Psoas muscle (tissue), 7 donors: ENCODE measurements at regions not wholly inside any gene's neighbourhood (a gene's known extent, or its start where the extent isn't known, plus 50 kb on each side); places are given as distances from the start of the nearest gene placed in this dataset.

ENCODE experiments used
- ATAC-seq, 4 donors: fragments of 200-7000 bp; cut with Tn5 transposase; one replicate each; pipeline ENCODE4 v1.9.1; 2020; ENCODE audit warnings: moderate library complexity in 3 of 4, mild to moderate bottlenecking in 2 of 4
- DNase-seq, 2 donors: peaks; one replicate each; pipeline ENCODE4 v3.0.0-alpha.2; 2020
- H3K27ac ChIP-seq: fragments of 200-600 bp; one replicate; pipeline ENCODE4 v1.8.0; 2022
- H3K27me3 ChIP-seq, 3 donors: fragments of 200-600 bp in 1 of 3; one replicate each; pipeline versions ENCODE4 v1.6.1 to v1.8.0; 2013 to 2022; ENCODE audit warnings: low read length in 2 of 3, mild to moderate bottlenecking in 2 of 3, moderate library complexity in 1 of 3; ENCODE audit not compliant: insufficient read depth in 3 of 3
- H3K36me3 ChIP-seq, 2 donors: fragments of 200-600 bp in 1 of 2; one replicate each; pipeline versions ENCODE4 v1.6.1 to v1.8.0; 2013 to 2022; ENCODE audit warnings: low read depth in 1 of 2, mild to moderate bottlenecking in 1 of 2, moderate library complexity in 1 of 2; ENCODE audit not compliant: insufficient read depth in 1 of 2
- H3K4me1 ChIP-seq: fragments of 200-600 bp; one replicate; pipeline ENCODE4 v1.8.0; 2022
- H3K4me3 ChIP-seq: fragments of 200-600 bp; one replicate; pipeline ENCODE4 v1.8.0; 2022; ENCODE audit warnings: mild to moderate bottlenecking
- H3K9me3 ChIP-seq: fragments of 200-600 bp; one replicate; pipeline ENCODE4 v1.8.0; 2022
- WGBS, 3 donors: extraction: QIAGEN DNeasy Blood & Tissue Kit; methylation state at CpG; one replicate each; pipeline versions ENCODE4 v1.1.6 to v1.1.7; 2013; 5-methylcytosine and 5-hydroxymethylcytosine counted together
- intact Hi-C, 2 donors: fragments of 100-400 bp; cut with DNase I; formaldehyde crosslinking; loops; one replicate each; pipeline versions ENCODE4 v1.11.0 to v1.14.2; 2022
- TF ChIP-seq, protein P1 (sequence below): fragments of 200-600 bp; IDR thresholded peaks from one replicate; pipeline ENCODE4 v1.8.0; 2022; ENCODE audit warnings: antibody characterized with exemption
- donor health status: healthy with polysubstance abuse.
- donor health status: DM: no; HTN: no; CAD: no; lungs with moderate emphysema.
- donor health status: Bipolar disorder and iron deficiency.
- donor health status: healthy.
- donor health status: DM: yes; HTN: yes; CAD: no.
- donor health status: DM: no; HTN: no; CAD: no.
- donor health status: DM: yes; HTN: yes; CAD: no.

GRCh38 chr11:60592601-60593000, 77.4 kb downstream of the MS4A13 start:
- no peak overlapping the region for H3K4me3 ChIP-seq
- DNase-seq (no peak), ATAC-seq (no peak)
- intact Hi-C loops: no loop called here
- H3K4me1 ChIP-seq: no peaks in the 10 kb centered on the region
- H3K27me3 ChIP-seq: no peaks in the 10 kb centered on the region
- H3K27ac ChIP-seq: no peak overlapping the region
- no peaks in the 10 kb centered on the region for H3K36me3 ChIP-seq
- WGBS, 3 donors: 74 to 82% (median 82%) methylated on average over 4 of the region's 4 CpGs
- H3K9me3 ChIP-seq: peaks cover 5% of the 10 kb centered on the region
- TF ChIP-seq, protein P1, sequence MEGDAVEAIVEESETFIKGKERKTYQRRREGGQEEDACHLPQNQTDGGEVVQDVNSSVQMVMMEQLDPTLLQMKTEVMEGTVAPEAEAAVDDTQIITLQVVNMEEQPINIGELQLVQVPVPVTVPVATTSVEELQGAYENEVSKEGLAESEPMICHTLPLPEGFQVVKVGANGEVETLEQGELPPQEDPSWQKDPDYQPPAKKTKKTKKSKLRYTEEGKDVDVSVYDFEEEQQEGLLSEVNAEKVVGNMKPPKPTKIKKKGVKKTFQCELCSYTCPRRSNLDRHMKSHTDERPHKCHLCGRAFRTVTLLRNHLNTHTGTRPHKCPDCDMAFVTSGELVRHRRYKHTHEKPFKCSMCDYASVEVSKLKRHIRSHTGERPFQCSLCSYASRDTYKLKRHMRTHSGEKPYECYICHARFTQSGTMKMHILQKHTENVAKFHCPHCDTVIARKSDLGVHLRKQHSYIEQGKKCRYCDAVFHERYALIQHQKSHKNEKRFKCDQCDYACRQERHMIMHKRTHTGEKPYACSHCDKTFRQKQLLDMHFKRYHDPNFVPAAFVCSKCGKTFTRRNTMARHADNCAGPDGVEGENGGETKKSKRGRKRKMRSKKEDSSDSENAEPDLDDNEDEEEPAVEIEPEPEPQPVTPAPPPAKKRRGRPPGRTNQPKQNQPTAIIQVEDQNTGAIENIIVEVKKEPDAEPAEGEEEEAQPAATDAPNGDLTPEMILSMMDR: no peak

DNA sequence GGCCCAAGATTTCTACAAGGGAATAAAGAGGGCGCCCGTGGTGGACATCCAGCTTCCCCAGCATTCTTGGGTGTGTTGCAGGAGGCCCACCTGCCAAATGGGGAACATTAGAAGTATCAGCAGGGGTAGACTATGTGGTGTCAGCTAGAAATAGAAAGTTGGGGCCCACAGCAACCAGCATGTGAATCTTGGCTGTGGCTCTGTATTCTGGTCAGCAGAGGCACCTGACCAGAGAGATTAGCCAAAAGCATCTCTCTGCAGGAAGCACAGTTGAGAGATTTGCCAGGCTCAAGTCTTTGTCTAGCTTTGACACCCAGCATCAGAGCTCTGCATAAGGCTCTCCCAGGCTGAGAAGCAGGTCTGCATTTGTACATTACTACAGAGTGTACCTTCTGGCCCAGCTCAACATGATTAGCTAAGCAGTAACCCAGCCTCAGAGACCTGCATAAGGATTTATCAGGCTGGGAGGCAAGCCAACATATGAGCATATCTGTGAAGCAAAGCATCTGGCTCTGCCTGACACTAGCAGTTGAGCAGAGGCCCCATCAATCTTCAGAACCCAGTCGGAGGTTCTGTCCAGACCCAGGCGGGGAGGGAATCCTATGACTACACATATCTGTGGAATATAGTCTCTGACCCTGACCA, 79.9 kb downstream of the MS4A13 start:
- H3K4me3 ChIP-seq: no peak overlapping the region
- H3K27ac ChIP-seq: no peak overlapping the region
- intact Hi-C loops: no loop called here
- peaks cover 5% of the 10 kb centered on the region for H3K9me3 ChIP-seq
- no peaks in the 10 kb centered on the region for H3K36me3 ChIP-seq
- no peaks in the 10 kb centered on the region for H3K4me1 ChIP-seq
- TF ChIP-seq, protein P1: no peak
- 62 to 81% (median 63%) methylated on average over 4 of the region's 4 CpGs for WGBS, 3 donors
- no peak for ATAC-seq
- H3K27me3 ChIP-seq: no peaks in the 10 kb centered on the region
- no peak for DNase-seq

DNA sequence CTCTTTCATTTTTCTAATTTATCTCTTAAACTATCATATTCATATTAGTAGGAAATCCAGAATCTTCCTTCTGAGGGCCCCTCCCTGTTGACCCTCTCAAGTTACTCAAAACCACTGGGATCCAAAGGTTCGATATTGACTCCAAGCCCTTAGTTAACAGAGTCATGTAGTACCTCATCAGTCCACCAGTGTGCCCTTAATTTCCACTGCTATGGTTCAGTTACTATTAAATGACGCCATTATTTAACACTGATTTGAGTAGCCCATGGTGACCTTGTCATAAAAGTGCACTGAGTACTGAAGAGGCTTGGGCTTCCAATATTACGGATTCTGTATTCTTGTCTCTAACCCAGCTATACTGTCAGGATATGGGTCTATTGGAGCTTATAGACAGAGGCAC, 91.9 kb upstream of the MS4A8 start:
- 78 to 85% (median 79%) methylated on average over 3 of the region's 3 CpGs for WGBS, 3 donors
- ATAC-seq (no peak), DNase-seq (no peak)
- H3K9me3 ChIP-seq: no peaks in the 10 kb centered on the region
- intact Hi-C loops: no loop called here
- H3K27ac ChIP-seq: no peak overlapping the region
- H3K27me3 ChIP-seq: no peaks in the 10 kb centered on the region
- no peaks in the 10 kb centered on the region for H3K4me1 ChIP-seq
- TF ChIP-seq, protein P1: no peak
- H3K4me3 ChIP-seq: no peak overlapping the region
- H3K36me3 ChIP-seq: no peaks in the 10 kb centered on the region

DNA sequence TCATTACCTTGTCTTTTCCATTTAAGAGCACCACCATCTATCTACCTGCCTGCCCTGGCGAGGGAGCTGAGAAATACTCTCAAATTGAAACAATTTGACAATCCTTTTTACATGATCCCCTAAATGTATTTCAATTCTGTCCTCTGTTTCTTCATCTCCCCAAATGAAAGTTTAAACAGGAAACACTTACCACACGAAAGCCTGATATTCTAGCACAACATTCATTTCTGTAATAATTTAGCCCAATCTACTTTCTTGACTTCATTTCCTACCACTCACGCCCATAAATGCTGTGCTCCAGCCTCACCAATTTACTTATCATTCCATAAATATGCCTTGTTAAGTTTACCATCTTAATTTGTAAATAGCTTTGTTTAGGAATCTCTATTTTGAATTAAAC, 89.8 kb upstream of the MS4A8 start:
- H3K4me3 ChIP-seq: no peak overlapping the region
- 53 to 64% (median 59%) methylated on average over 3 of the region's 3 CpGs for WGBS, 3 donors
- intact Hi-C loops: no loop called here
- no peaks in the 10 kb centered on the region for H3K27me3 ChIP-seq
- no peak overlapping the region for H3K27ac ChIP-seq
- DNase-seq: no peak
- TF ChIP-seq, protein P1: no peak
- H3K9me3 ChIP-seq: no peaks in the 10 kb centered on the region
- no peaks in the 10 kb centered on the region for H3K4me1 ChIP-seq
- no peaks in the 10 kb centered on the region for H3K36me3 ChIP-seq
- ATAC-seq: no peak

GRCh38 chr11:60610702-60611101, 88.7 kb upstream of the MS4A8 start:
- ATAC-seq: no peak

More at GRCh38 chr11:60610702-60611101, 88.7 kb upstream of the MS4A8 start:
- no peak for DNase-seq
- TF ChIP-seq, protein P1: no peak
- WGBS, 3 donors: 52 to 66% (median 62%) methylated on average over 1 of the region's 1 CpG
- intact Hi-C loops: no loop called here
- H3K4me3 ChIP-seq: no peak overlapping the region
- H3K27me3 ChIP-seq: no peaks in the 10 kb centered on the region
- H3K36me3 ChIP-seq: no peaks in the 10 kb centered on the region
- H3K4me1 ChIP-seq: no peaks in the 10 kb centered on the region
- no peak overlapping the region for H3K27ac ChIP-seq
- H3K9me3 ChIP-seq: no peaks in the 10 kb centered on the region
